Muscle of leg (tissue), 3 donors: ENCODE measurements at regions not wholly inside any gene's neighbourhood (a gene's known extent, or its start where the extent isn't known, plus 50 kb on each side); places are given as distances from the start of the nearest gene placed in this dataset.

Source experiments
- DNase-seq: peaks from one replicate; pipeline ENCODE4 v3.0.0; 2013
- H3K27ac ChIP-seq: one replicate; pipeline ENCODE4 v1.5.1; 2013; ENCODE audit warnings: mild to moderate bottlenecking, low read length, control low read depth
- H3K27me3 ChIP-seq: one replicate; pipeline ENCODE4 v1.6.1; 2013; ENCODE audit warnings: low read length; ENCODE audit not compliant: control insufficient read depth, insufficient read depth
- H3K36me3 ChIP-seq: one replicate; pipeline ENCODE4 v1.6.1; 2013; ENCODE audit warnings: low read length; ENCODE audit not compliant: control insufficient read depth, insufficient read depth
- H3K4me1 ChIP-seq: one replicate; pipeline ENCODE4 v1.6.1; 2013; ENCODE audit warnings: low read length; ENCODE audit not compliant: control insufficient read depth, insufficient read depth
- H3K4me3 ChIP-seq: one replicate; pipeline ENCODE4 v1.5.1; 2013; ENCODE audit warnings: low read length, control low read depth
- H3K9me3 ChIP-seq: replicated peaks from 2 replicates; pipeline ENCODE4 v1.6.1; 2013; ENCODE audit warnings: low read depth, low read length; ENCODE audit not compliant: control insufficient read depth
- WGBS: methylation state at CpG from one replicate; pipeline ENCODE4 v1.1.5; 2013; ENCODE audit warnings: missing lambda C conversion rate; ENCODE audit not compliant: insufficient coverage; 5-methylcytosine and 5-hydroxymethylcytosine counted together

DNA sequence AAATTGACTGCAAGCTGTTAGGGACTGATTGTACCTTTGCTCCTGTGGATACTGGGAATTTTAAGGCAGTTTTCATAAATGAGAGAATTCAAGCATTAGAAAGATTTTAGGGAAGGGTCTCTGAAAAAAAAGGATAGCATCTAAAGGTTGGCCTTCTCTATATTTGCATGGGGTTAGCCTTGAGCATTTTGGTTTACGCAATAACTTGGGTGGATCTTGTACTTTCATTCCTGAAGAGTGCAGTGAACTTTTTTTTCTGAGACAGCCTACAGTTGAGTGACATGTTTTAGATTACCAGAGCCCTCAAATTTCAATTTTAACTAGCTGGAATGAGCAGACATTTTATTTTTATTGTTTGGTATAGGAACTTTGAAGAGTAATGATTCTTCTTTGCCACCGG is 91.6 kb upstream of the NR3C1 start:
- no CpG with 5 or more reads among the region's 2 CpGs for WGBS
- Histone ChIP-seq H3K4me1 (peaks cover 11% of the 10 kb centered on the region), H3K27ac (no peak overlapping the region), H3K36me3 (no peaks in the 10 kb centered on the region), H3K4me3 (no peak overlapping the region), H3K27me3 (no peaks in the 10 kb centered on the region), H3K9me3 (no peaks in the 10 kb centered on the region)
- DNase-seq, result no peak

DNA sequence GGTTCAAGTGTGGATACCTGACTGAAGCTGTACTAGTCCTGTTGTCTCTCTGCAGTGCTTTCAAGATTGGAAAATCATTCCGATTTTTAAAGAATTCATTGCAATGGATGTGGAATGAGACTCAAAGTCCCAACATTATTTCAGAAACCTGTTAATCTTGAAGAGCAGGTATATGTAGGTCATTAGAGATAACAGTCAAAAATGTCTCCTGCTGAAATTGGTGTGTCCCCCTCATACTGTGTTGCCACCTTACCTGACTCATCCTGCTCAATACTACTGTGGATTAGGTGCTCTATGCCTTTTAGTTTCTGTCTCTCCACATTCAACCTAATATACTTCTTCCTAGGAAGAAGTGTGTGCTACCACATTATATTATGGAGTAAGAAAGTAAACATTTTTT is 91.1 kb upstream of the NR3C1 start:
- H3K9me3 ChIP-seq, result no peaks in the 10 kb centered on the region
- DNase-seq, result no peak
- WGBS, result no CpG with 5 or more reads among the region's 1 CpG
- peaks cover 11% of the 10 kb centered on the region for H3K4me1 ChIP-seq
- H3K36me3 ChIP-seq, result no peaks in the 10 kb centered on the region
- no peak overlapping the region for H3K27ac ChIP-seq
- no peak overlapping the region for H3K4me3 ChIP-seq
- no peaks in the 10 kb centered on the region for H3K27me3 ChIP-seq

DNA sequence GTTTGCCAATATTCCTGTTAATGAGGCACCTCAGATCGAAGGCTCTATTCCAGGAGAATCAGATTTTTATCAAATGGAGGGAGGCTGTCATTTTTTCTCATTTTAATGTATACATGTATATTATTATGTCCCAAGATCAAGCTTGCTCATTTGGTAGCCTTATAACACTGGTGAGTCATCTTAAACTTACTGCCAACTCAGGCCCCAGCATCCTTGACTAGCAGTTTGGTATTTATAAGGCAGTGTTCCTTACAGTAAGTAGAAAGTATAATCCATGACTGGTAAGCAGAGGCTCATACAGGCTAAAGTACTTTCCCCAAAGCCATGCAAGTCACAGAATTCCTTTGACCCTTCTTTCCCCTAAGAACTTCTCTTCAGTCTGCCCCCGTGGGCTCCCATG is 90.7 kb upstream of the NR3C1 start:
- Histone ChIP-seq H3K27me3 (no peaks in the 10 kb centered on the region), H3K27ac (no peak overlapping the region), H3K4me3 (no peak overlapping the region), H3K36me3 (no peaks in the 10 kb centered on the region), H3K9me3 (no peaks in the 10 kb centered on the region), H3K4me1 (peaks cover 11% of the 10 kb centered on the region)
- DNase-seq, result peak; percentile 38
- WGBS, result no CpG with 5 or more reads among the region's 2 CpGs

DNA sequence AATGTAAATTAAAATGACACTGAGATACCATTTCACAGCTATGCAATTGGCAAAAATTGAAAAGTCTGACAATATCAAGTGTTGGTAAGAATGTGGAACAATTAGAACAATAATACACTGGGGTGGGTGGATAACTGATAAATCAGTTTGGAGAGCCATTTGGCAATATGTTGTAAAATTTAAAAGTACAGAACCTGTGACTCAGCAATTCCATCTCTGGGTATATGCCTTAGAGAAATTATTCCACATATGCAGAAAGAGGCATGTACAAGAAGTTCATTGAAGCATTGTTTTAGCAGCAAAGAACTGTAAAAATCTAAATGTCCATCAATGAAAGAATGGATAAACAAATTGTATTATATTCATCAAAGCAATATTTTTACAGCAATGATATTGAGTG is 89.3 kb upstream of the NR3C1 start:
- H3K36me3 ChIP-seq, result no peaks in the 10 kb centered on the region
- peaks cover 14% of the 10 kb centered on the region for H3K4me1 ChIP-seq
- no peaks in the 10 kb centered on the region for H3K27me3 ChIP-seq
- no peaks in the 10 kb centered on the region for H3K9me3 ChIP-seq
- no peak overlapping the region for H3K4me3 ChIP-seq
- no peak overlapping the region for H3K27ac ChIP-seq
- no peak for DNase-seq

- Histone ChIP-seq H3K4me1 (peaks cover 14% of the 10 kb centered on the region), H3K36me3 (no peaks in the 10 kb centered on the region), H3K27ac (no peak overlapping the region), H3K4me3 (no peak overlapping the region), H3K9me3 (no peaks in the 10 kb centered on the region), H3K27me3 (no peaks in the 10 kb centered on the region)
- no peak for DNase-seq
- no CpG with 5 or more reads among the region's 3 CpGs for WGBS
Measured at GRCh38 chr5:143491646-143492045, 88.2 kb upstream of the NR3C1 start.

GRCh38 chr5:143488381-143488780 is 84.9 kb upstream of the NR3C1 start:
- H3K4me1 ChIP-seq, result peaks cover 3% of the 10 kb centered on the region
- DNase-seq, result peak; percentile 38

GRCh38 chr5:143484601-143485000 is 81.1 kb upstream of the NR3C1 start:
- Histone ChIP-seq H3K9me3 (no peaks in the 10 kb centered on the region), H3K27me3 (no peaks in the 10 kb centered on the region), H3K4me3 (no peak overlapping the region), H3K36me3 (no peaks in the 10 kb centered on the region), H3K27ac (no peak overlapping the region), H3K4me1 (peaks cover 3% of the 10 kb centered on the region)
- no CpG with 5 or more reads among the region's 1 CpG for WGBS
- DNase-seq, result peak; percentile 67

More at GRCh38 chr5:143488381-143488780, 84.9 kb upstream of the NR3C1 start:
- H3K4me3 ChIP-seq, result no peak overlapping the region
- WGBS, result 75% methylated on average over 2 of the region's 3 CpGs
- H3K27ac ChIP-seq, result no peak overlapping the region
- H3K9me3 ChIP-seq, result no peaks in the 10 kb centered on the region
- H3K27me3 ChIP-seq, result no peaks in the 10 kb centered on the region
- H3K36me3 ChIP-seq, result no peaks in the 10 kb centered on the region

GRCh38 chr5:143481697-143482531 is 78.4 kb upstream of the NR3C1 start:
- WGBS, result 40% methylated on average over 2 of the region's 4 CpGs
- no peaks in the 10 kb centered on the region for H3K36me3 ChIP-seq
- H3K4me3 ChIP-seq, result no peak overlapping the region
- peak; percentile 74 for DNase-seq
- H3K4me1 ChIP-seq, result no peaks in the 10 kb centered on the region
- no peaks in the 10 kb centered on the region for H3K9me3 ChIP-seq
- H3K27me3 ChIP-seq, result no peaks in the 10 kb centered on the region
- no peak overlapping the region for H3K27ac ChIP-seq

- no peaks in the 10 kb centered on the region for H3K9me3 ChIP-seq
- no peaks in the 10 kb centered on the region for H3K27me3 ChIP-seq
- no peaks in the 10 kb centered on the region for H3K36me3 ChIP-seq
- H3K4me3 ChIP-seq, result no peak overlapping the region
- no peak for DNase-seq
- WGBS, result no CpG with 5 or more reads among the region's 3 CpGs
- H3K4me1 ChIP-seq, result no peaks in the 10 kb centered on the region
- H3K27ac ChIP-seq, result no peak overlapping the region
Measured at GRCh38 chr5:143480001-143480400, 76.5 kb upstream of the NR3C1 start.

GRCh38 chr5:143479394-143479793 is 75.9 kb upstream of the NR3C1 start:
- WGBS, result no CpG with 5 or more reads among the region's 1 CpG
- no peak overlapping the region for H3K4me3 ChIP-seq
- H3K27me3 ChIP-seq, result no peaks in the 10 kb centered on the region
- no peak for DNase-seq
- H3K27ac ChIP-seq, result no peak overlapping the region
- no peaks in the 10 kb centered on the region for H3K36me3 ChIP-seq
- no peaks in the 10 kb centered on the region for H3K4me1 ChIP-seq
- H3K9me3 ChIP-seq, result no peaks in the 10 kb centered on the region
